ENCODE measurements at regions not wholly inside any gene's neighbourhood (a gene's known extent, or its start where the extent isn't known, plus 50 kb on each side); places are given as distances from the start of the nearest gene placed in this dataset.

DNA sequence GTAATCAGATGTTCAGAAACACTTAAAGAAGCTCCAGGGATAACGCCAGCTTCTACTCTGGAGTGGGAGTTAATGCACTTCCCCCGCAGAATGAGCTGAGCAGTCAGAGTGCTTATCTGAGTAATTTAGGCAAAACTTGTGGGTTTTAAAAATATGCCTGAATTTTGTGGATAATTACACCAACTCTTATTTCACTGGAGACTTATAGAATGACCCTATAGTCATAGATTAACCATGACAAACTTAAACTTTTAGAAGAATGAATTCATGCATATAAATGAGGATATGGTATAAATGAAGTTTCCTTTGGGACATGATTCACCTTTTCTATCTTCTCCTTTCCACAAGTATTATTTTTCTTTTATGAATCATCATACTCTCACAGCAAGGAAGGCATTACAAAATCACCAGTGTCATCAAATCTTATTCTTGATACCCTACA lies 241.1 kb upstream of the FBXO33 start:
- no peak for TF ChIP-seq CTCF (IDR thresholded peaks at IDR 0.05; ENCODE audit: low read depth, low read length, missing input control)
- TF ChIP-seq, protein P1, sequence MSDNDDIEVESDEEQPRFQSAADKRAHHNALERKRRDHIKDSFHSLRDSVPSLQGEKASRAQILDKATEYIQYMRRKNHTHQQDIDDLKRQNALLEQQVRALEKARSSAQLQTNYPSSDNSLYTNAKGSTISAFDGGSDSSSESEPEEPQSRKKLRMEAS (IDR thresholded peaks at IDR 0.05), result no peak
